Right lobe of liver (tissue), 6 donors: ENCODE measurements at regions not wholly inside any gene's neighbourhood (a gene's known extent, or its start where the extent isn't known, plus 50 kb on each side); places are given as distances from the start of the nearest gene placed in this dataset.
"Not testable (repeated sequence)": the region's sequence is repeated elsewhere in the genome, so short reads cannot be mapped to it uniquely, and the experiment has no call there.

Experiments
- ATAC-seq, 4 donors: fragments of 200-7000 bp; cut with Tn5 transposase; one replicate each; pipeline ENCODE4 v1.9.1; 2020; ENCODE audit warnings: mild to moderate bottlenecking in 4 of 4, moderate library complexity in 4 of 4
- DNase-seq, 3 donors: peaks; one replicate each; pipeline ENCODE4 v3.0.0-alpha.2; 2020
- H3K27ac ChIP-seq, 3 donors: fragments of 200-600 bp; one replicate each; pipeline ENCODE4 v1.8.0; 2022
- H3K27me3 ChIP-seq, 2 donors: fragments of 200-600 bp; one replicate each; pipeline ENCODE4 v1.8.0; 2022
- H3K36me3 ChIP-seq, 4 donors: fragments of 200-600 bp; sonication (generic) in 1 of 4; one replicate each; pipeline versions ENCODE4 v1.5.1 to v1.8.0; 2017 to 2022; ENCODE audit warnings: control low read depth in 1 of 4
- H3K4me1 ChIP-seq, 4 donors: fragments of 200-600 bp; sonication (generic) in 1 of 4; one replicate each; pipeline versions ENCODE4 v1.5.1 to v1.8.0; 2017 to 2022; ENCODE audit warnings: control low read depth in 1 of 4
- H3K4me3 ChIP-seq, 3 donors: fragments of 200-600 bp; one replicate each; pipeline ENCODE4 v1.8.0; 2022
- H3K9me3 ChIP-seq, 4 donors: fragments of 200-600 bp; sonication (generic) in 1 of 4; one replicate each; pipeline versions ENCODE4 v1.5.1 to v1.8.0; 2017 to 2022; ENCODE audit warnings: control low read depth in 1 of 4
- POLR2A ChIP-seq: fragments of 450-650 bp; IDR thresholded peaks from one replicate; pipeline ENCODE4 v1.6.1; 2017; ENCODE audit warnings: antibody characterized with exemption, mild to moderate bottlenecking
- WGBS: methylation state at CpG from one replicate; pipeline ENCODE4 v1.1.6; 2018; ENCODE audit warnings: low coverage, low lambda C conversion rate; ENCODE audit not compliant: insufficient coverage; ENCODE audit errors: missing lambda C conversion rate; 5-methylcytosine and 5-hydroxymethylcytosine counted together
- intact Hi-C, 2 donors: fragments of 100-400 bp; cut with DNase I; formaldehyde crosslinking; loops; one replicate each; pipeline versions ENCODE4 v1.11.2 to v1.14.1; 2022
- TF ChIP-seq, protein P1 (sequence below), 4 donors: fragments of 200-600 bp in 3 of 4; fragments of 450-650 bp in 1 of 4; IDR thresholded peaks; one replicate each; pipeline versions ENCODE4 v1.5.1 to v1.8.0; 2016 to 2022; ENCODE audit warnings: antibody characterized with exemption in 4 of 4, mild to moderate bottlenecking in 2 of 4
- donor health status: DM: no; HTN: yes; CAD: no.
- donor health status: DM: no; HTN: no; CAD: no.
- donor health status: DM: no; HTN: no; CAD: no.
- donor health status: DM: no; HTN: yes; CAD: no.
- donor health status: DM: no; HTN: yes; CAD: no.

DNA sequence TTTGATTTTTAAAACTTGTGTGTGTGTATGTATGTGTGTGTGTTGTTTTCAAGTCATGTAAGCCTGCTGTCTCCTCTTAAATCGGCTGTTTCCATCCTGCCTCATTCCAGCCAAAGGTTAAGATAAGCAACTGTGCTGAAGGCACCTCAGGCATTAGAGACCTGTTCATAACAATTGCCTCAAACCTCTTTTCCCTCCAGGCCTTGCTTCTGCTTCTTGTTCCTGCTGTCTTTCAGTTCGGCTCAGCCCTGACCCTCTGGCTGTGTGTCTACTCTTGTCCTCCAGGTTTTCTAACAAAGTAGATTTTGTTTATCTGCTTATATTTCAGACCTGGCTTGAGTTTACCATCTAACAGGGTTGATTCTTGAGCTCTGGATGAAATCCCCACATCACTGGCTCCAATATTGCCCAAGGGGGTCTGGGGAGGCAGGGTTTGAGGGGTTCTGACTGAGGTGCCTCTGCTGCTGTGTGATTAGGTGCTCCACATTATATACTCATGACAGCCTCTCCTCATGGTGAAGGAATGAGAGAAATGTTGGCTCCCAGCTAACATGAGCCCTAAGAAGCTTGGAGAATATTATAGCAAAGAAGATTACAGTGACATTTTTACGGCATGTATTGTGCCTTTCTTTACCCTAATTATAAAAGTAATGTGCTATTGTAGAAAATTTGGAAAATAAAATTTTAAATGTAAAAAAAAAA, 229.7 kb upstream of the PIK3R1 start:
- 80% methylated on average over 2 of the region's 3 CpGs for WGBS
- Histone ChIP-seq H3K4me3 (no peak overlapping the region), H3K36me3 (no peaks in the 10 kb centered on the region), H3K9me3 (no peaks in the 10 kb centered on the region), H3K4me1 (no peaks in the 10 kb centered on the region), H3K27me3 (no peaks in the 10 kb centered on the region), H3K27ac (no peak overlapping the region)
- intact Hi-C loops = no loop called here
- no peak for TF ChIP-seq POLR2A
- TF ChIP-seq, protein P1, sequence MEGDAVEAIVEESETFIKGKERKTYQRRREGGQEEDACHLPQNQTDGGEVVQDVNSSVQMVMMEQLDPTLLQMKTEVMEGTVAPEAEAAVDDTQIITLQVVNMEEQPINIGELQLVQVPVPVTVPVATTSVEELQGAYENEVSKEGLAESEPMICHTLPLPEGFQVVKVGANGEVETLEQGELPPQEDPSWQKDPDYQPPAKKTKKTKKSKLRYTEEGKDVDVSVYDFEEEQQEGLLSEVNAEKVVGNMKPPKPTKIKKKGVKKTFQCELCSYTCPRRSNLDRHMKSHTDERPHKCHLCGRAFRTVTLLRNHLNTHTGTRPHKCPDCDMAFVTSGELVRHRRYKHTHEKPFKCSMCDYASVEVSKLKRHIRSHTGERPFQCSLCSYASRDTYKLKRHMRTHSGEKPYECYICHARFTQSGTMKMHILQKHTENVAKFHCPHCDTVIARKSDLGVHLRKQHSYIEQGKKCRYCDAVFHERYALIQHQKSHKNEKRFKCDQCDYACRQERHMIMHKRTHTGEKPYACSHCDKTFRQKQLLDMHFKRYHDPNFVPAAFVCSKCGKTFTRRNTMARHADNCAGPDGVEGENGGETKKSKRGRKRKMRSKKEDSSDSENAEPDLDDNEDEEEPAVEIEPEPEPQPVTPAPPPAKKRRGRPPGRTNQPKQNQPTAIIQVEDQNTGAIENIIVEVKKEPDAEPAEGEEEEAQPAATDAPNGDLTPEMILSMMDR (IDR thresholded peaks at IDR 0.05) = no peak
- no peak for ATAC-seq
- DNase-seq = no peak

DNA sequence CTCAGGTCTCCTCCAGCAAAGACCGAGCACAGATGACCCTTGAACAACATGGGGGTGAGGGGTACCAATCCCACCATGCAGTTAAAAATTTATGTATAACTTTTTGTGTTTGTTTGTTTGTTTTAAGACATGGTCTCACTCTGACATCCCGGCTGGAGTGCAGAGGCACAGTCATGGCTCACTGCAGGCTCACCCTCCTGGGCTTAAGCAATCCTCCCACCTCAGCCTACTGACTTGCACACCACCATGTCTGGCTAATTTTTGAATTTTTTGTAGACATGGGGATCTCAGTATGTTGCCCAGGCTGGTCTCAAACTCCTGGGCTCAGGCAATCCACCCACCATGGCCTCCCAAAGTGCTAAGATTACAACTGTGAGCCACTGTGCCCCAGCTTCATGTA, 231.0 kb upstream of the PIK3R1 start:
- H3K9me3 ChIP-seq = no peaks in the 10 kb centered on the region
- ATAC-seq (no peak), DNase-seq (no peak)
- no peaks in the 10 kb centered on the region for H3K27me3 ChIP-seq
- no peak overlapping the region for H3K27ac ChIP-seq
- no peak overlapping the region for H3K4me3 ChIP-seq
- intact Hi-C loops = no loop called here
- H3K4me1 ChIP-seq = peaks cover 0 to 5% (median 0%) of the 10 kb centered on the region in 4 donors
- whole genome bisulfite sequencing = 83% methylated on average over 1 of the region's 2 CpGs
- no peak for TF ChIP-seq POLR2A
- TF ChIP-seq, protein P1 (IDR thresholded peaks at IDR 0.05) = no peak
- no peaks in the 10 kb centered on the region for H3K36me3 ChIP-seq

DNA sequence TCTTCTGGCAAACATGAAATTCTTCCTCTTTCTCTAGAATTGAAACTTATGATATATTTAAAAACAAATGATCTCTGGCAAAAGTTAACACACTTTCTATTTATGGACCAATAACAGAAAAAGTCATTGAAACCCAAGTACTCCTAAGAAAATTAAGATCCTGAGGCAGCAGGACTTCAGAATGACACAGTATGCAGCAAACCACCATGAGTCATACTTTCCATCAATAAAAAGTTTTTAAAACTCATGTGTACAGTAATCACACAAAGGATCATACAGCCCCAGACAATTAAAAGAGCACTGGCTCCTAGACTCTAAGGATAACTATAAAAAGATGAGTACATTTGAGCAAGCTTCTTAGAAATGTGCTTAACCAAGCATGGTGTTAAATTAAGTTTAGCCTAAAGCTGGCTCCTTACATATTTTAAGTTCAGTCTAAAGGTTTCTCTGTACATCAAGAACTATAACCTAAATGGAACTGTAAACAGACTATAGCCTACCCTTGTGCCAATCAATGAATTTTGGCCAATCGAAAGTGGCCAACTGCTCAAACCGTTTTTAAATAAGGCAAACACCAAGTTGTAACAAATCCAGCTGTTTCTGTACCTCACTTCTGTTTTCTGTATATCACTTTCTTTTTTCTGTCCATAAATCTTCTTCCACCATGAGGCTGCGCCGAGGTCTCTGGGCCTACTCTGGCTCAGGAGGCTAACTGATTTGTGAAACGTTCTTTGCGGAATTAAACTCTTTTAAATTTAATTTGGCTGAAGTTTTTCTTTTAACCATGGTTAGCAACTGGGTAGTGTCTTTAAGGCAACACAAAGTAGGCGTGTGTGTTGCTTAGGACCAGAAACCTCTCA, 232.1 kb upstream of the PIK3R1 start:
- H3K27me3 ChIP-seq = no peaks in the 10 kb centered on the region
- H3K4me1 ChIP-seq = peaks cover 0 to 5% (median 0%) of the 10 kb centered on the region in 4 donors
- intact Hi-C loops = no loop called here
- 68% methylated on average over 6 of the region's 7 CpGs for WGBS
- ATAC-seq (peak in 1 of 4 donors; percentile 28), DNase-seq (no peak)
- no peak overlapping the region for H3K4me3 ChIP-seq
- TF ChIP-seq POLR2A = no peak
- TF ChIP-seq, protein P1 (IDR thresholded peaks at IDR 0.05) = no peak
- no peaks in the 10 kb centered on the region for H3K36me3 ChIP-seq
- no peak overlapping the region for H3K27ac ChIP-seq
- H3K9me3 ChIP-seq = no peaks in the 10 kb centered on the region

DNA sequence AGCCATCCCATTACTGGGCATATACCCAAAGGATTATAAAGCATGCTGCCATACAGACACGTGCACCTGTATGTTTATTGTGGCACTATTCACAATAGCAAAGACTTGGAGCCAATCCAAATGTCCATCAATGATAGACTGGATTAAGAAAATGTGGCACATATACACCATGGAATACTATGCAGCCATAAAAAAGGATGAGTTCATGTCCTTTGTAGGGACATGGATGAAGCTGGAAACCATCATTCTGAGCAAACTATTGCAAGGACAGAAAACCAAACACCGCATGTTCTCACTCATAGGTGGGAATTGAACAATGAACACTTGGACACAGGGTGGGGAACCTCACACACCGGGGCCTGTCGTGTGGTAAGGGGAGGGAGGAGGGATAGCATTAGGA, 233.4 kb upstream of the PIK3R1 start:
- intact Hi-C loops, H3K27ac ChIP-seq, DNase-seq, H3K9me3 ChIP-seq, H3K4me3 ChIP-seq, ATAC-seq, H3K36me3 ChIP-seq, H3K4me1 ChIP-seq, H3K27me3 ChIP-seq: not testable (repeated sequence)
- WGBS = 92% methylated on average over 4 of the region's 4 CpGs

DNA sequence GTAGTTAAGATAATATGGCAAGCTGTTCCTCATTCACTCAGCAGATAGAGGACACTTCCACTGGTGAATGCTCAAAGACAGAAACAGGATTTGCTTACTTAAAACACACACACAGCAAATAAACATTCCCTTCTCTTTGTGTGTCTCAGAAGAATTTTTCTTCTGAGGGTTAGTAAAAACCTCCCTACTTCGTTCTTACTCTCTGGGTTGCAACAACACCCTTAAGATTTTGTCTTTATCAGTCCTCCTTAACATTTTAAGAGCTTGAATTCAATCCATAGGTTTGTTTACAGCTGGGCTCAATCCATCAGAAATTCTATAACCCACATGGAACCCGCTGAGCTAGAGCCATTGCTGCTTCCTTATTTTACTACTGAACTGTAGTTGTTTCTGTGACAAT, 237.4 kb upstream of the PIK3R1 start:
- H3K4me3 ChIP-seq = no peak overlapping the region
- ATAC-seq = no peak
- no peaks in the 10 kb centered on the region for H3K27me3 ChIP-seq
- WGBS = 75% methylated on average over 2 of the region's 2 CpGs
- TF ChIP-seq, protein P1 (IDR thresholded peaks at IDR 0.05) = no peak
- TF ChIP-seq POLR2A = no peak
- peaks cover 0 to 21% (median 5%) of the 10 kb centered on the region in 4 donors for H3K4me1 ChIP-seq
- H3K36me3 ChIP-seq = no peaks in the 10 kb centered on the region
- intact Hi-C loops = no loop called here
- H3K9me3 ChIP-seq = no peaks in the 10 kb centered on the region
- H3K27ac ChIP-seq = no peak overlapping the region
- DNase-seq = no peak
